IMR-90 (cell line): ENCODE measurements at regions not wholly inside any gene's neighbourhood (a gene's known extent, or its start where the extent isn't known, plus 50 kb on each side); places are given as distances from the start of the nearest gene placed in this dataset.

Experiments used
- ATAC-seq: fragments of 200-7000 bp; cut with Tn5 transposase; 2 replicates; pipeline ENCODE4 v1.9.1; 2020; ENCODE audit warnings: low read depth, mild to moderate bottlenecking, moderate library complexity
- BruUV-seq: library from RNA; stranded (reverse); fragments of 400-500 nt; replicated peaks from 2 replicates; lab custom pipeline; 2021; lab: Mats Ljungman, UMichigan
- CTCF ChIA-PET: fragments of 300-600 bp; formaldehyde crosslinking; extraction: SDS; loops from one replicate; lab custom pipeline; 2021; ENCODE audit warnings: antibody characterized with exemption; lab: Yijun Ruan, JAX
- POLR2A ChIA-PET: fragments of 300-600 bp; sonication (Branson Sonifier 250); formaldehyde crosslinking; loops from one replicate; lab custom pipeline; 2022; ENCODE audit warnings: antibody characterized with exemption; ENCODE audit not compliant: unreplicated experiment; lab: Charles Lee
- DNase-seq: peaks from one replicate; pipeline ENCODE4 v3.0.0; 2013
- H2AFZ ChIP-seq: replicated peaks from 2 replicates; pipeline ENCODE3; 2013; ENCODE audit warnings: low read length, mild to moderate bottlenecking; ENCODE audit not compliant: poor library complexity
- H2AK5ac ChIP-seq: 2 replicates; pipeline ENCODE4 v1.6.1; 2013; ENCODE audit warnings: low read depth, low read length, inconsistent platforms
- H2AK9ac ChIP-seq: replicated peaks from 2 replicates; pipeline ENCODE3; 2013; ENCODE audit warnings: mild to moderate bottlenecking, low read depth, low read length, moderate library complexity; ENCODE audit not compliant: poor library complexity
- H2BK120ac ChIP-seq: 2 replicates; pipeline ENCODE4 v1.6.1; 2013; ENCODE audit warnings: low read depth, low read length, inconsistent platforms
- H2BK15ac ChIP-seq: 3 replicates; pipeline ENCODE4 v1.6.1; 2013; ENCODE audit warnings: low read depth, low read length, inconsistent platforms
- H2BK20ac ChIP-seq: 2 replicates; pipeline ENCODE4 v1.6.1; 2013; ENCODE audit warnings: low read depth, mild to moderate bottlenecking, inconsistent platforms, low read length, moderate library complexity
- H2BK5ac ChIP-seq: 2 replicates; pipeline ENCODE4 v1.6.1; 2013; ENCODE audit warnings: mild to moderate bottlenecking, low read depth, low read length, inconsistent platforms; ENCODE audit not compliant: poor library complexity, severe bottlenecking
- H3K14ac ChIP-seq: replicated peaks from 2 replicates; pipeline ENCODE4 v1.6.1; 2013; ENCODE audit warnings: low read depth, low read length, inconsistent platforms
- H3K18ac ChIP-seq: 2 replicates; pipeline ENCODE4 v1.6.1; 2013; ENCODE audit warnings: low read depth, low read length, control low read depth
- H3K23ac ChIP-seq: 2 replicates; pipeline ENCODE4 v1.6.1; 2013; ENCODE audit warnings: low read depth, low read length, inconsistent platforms
- H3K27ac ChIP-seq: 2 replicates; pipeline ENCODE4 v1.5.1; 2013; ENCODE audit warnings: mild to moderate bottlenecking, control low read depth, low read length; ENCODE audit not compliant: insufficient read depth
- H3K27me3 ChIP-seq: 2 replicates; pipeline ENCODE4 v1.6.1; 2013; ENCODE audit warnings: low read length; ENCODE audit not compliant: control insufficient read depth, insufficient read depth
- H3K36me3 ChIP-seq: 2 replicates; pipeline ENCODE4 v1.6.1; 2013; ENCODE audit warnings: low read length, mixed read lengths; ENCODE audit not compliant: control insufficient read depth, insufficient read depth
- H3K4ac ChIP-seq: 2 replicates; pipeline ENCODE4 v1.6.1; 2013; ENCODE audit warnings: low read depth, low read length, inconsistent platforms
- H3K4me1 ChIP-seq: 2 replicates; pipeline ENCODE4 v1.6.1; 2013; ENCODE audit warnings: low read length, mixed read lengths; ENCODE audit not compliant: control insufficient read depth, insufficient read depth
- H3K4me2 ChIP-seq: 2 replicates; pipeline ENCODE4 v1.6.1; 2013; ENCODE audit warnings: low read depth, mild to moderate bottlenecking, control low read depth, low read length, moderate library complexity
- H3K4me3 ChIP-seq: 2 replicates; pipeline ENCODE4 v1.5.1; 2013; ENCODE audit warnings: low read depth, mild to moderate bottlenecking, control low read depth, low read length, moderate library complexity; ENCODE audit not compliant: insufficient read depth
- H3K56ac ChIP-seq: 2 replicates; pipeline ENCODE4 v1.6.1; 2013; ENCODE audit warnings: low read length, inconsistent platforms; ENCODE audit not compliant: insufficient read depth; ENCODE audit errors: extremely low read depth
- H3K79me1 ChIP-seq, 2 experiments: 2 replicates each; pipeline ENCODE4 v1.6.1; 2013; ENCODE audit warnings: low read length in 2 of 2, inconsistent platforms in 1 of 2, low read depth in 1 of 2
- H3K9ac ChIP-seq: 2 replicates; pipeline ENCODE4 v1.6.1; 2013; ENCODE audit warnings: low read depth, low read length, control low read depth
- H3K9me1 ChIP-seq: 2 replicates; pipeline ENCODE4 v1.6.1; 2013; ENCODE audit warnings: low read length, inconsistent platforms; ENCODE audit not compliant: insufficient read depth
- H3K9me3 ChIP-seq: 2 replicates; pipeline ENCODE4 v1.6.1; 2013; ENCODE audit warnings: low read length; ENCODE audit not compliant: control insufficient read depth, insufficient read depth
- H4K20me1 ChIP-seq: 2 replicates; pipeline ENCODE4 v1.6.1; 2013; ENCODE audit warnings: low read length, inconsistent platforms; ENCODE audit not compliant: insufficient read depth
- H4K5ac ChIP-seq: 2 replicates; pipeline ENCODE4 v1.6.1; 2013; ENCODE audit warnings: mild to moderate bottlenecking, low read depth, low read length, control low read depth
- H4K8ac ChIP-seq, 2 experiments: 2 replicates each; pipeline ENCODE4 v1.6.1; 2013; ENCODE audit warnings: low read depth in 2 of 2, low read length in 2 of 2, control low read depth in 1 of 2, inconsistent platforms in 1 of 2
- H4K91ac ChIP-seq: 2 replicates; pipeline ENCODE4 v1.6.1; 2013; ENCODE audit warnings: low read depth, low read length, inconsistent platforms; ENCODE audit not compliant: insufficient read depth
- BHLHE40 ChIP-seq: fragments of 150-350 bp; IDR thresholded peaks from 2 replicates; pipeline ENCODE4 v1.6.1; 2016; ENCODE audit warnings: mild to moderate bottlenecking, low read depth, low read length
- CEBPB ChIP-seq: IDR thresholded peaks from 2 replicates; pipeline ENCODE4 v1.6.1; 2012; ENCODE audit warnings: low read depth, low read length, improper control_type of control experiment
- CHD1 ChIP-seq: IDR thresholded peaks from 2 replicates; pipeline ENCODE4 v1.6.1; 2012; ENCODE audit warnings: low read depth, low read length, improper control_type of control experiment
- FOS ChIP-seq: fragments of 150-350 bp; IDR thresholded peaks from 2 replicates; pipeline ENCODE4 v1.6.1; 2016; ENCODE audit warnings: low read depth, low read length
- MAFK ChIP-seq: IDR thresholded peaks from 2 replicates; pipeline ENCODE4 v1.6.1; 2012; ENCODE audit warnings: low read depth, low read length, improper control_type of control experiment
- MAZ ChIP-seq: IDR thresholded peaks from 2 replicates; pipeline ENCODE4 v1.6.1; 2012; ENCODE audit warnings: low read depth, mild to moderate bottlenecking, low read length, improper control_type of control experiment, moderate library complexity, borderline replicate concordance
- MXI1 ChIP-seq: IDR thresholded peaks from 2 replicates; pipeline ENCODE4 v1.6.1; 2012; ENCODE audit warnings: low read depth, mild to moderate bottlenecking, low read length, moderate library complexity, borderline replicate concordance
- NFE2L2 ChIP-seq: fragments of 150-350 bp; IDR thresholded peaks from 2 replicates; pipeline ENCODE4 v1.6.1; 2016; ENCODE audit warnings: low read depth, mild to moderate bottlenecking, low read length
- POLR2A ChIP-seq: IDR thresholded peaks from 2 replicates; pipeline ENCODE4 v1.6.1; 2012; ENCODE audit warnings: mild to moderate bottlenecking, low read depth, low read length
- RAD21 ChIP-seq: IDR thresholded peaks from 2 replicates; pipeline ENCODE4 v1.6.1; 2012; ENCODE audit warnings: low read length, improper control_type of control experiment
- RCOR1 ChIP-seq: IDR thresholded peaks from 2 replicates; pipeline ENCODE4 v1.6.1; 2012; ENCODE audit warnings: mild to moderate bottlenecking, low read length, improper control_type of control experiment; ENCODE audit not compliant: insufficient replicate concordance
- RFX5 ChIP-seq: IDR thresholded peaks from 2 replicates; pipeline ENCODE4 v1.8.0; 2012; ENCODE audit warnings: low read depth, mild to moderate bottlenecking, low read length, moderate library complexity
- SMC3 ChIP-seq: fragments of 150-350 bp; IDR thresholded peaks from 2 replicates; pipeline ENCODE4 v1.6.1; 2016; ENCODE audit warnings: low read depth, mild to moderate bottlenecking, antibody characterized with exemption, low read length, moderate library complexity
- WGBS, 2 experiments: methylation state at CpG; one replicate each; pipeline versions ENCODE4 v1.1.5 to v1.1.7; 2013; ENCODE audit warnings: missing lambda C conversion rate in 2 of 2; ENCODE audit not compliant: insufficient read length in 1 of 2; ENCODE audit errors: extremely low coverage in 2 of 2; 5-methylcytosine and 5-hydroxymethylcytosine counted together
- dilution Hi-C: fragments of 300-500 bp; cut with HindIII; formaldehyde crosslinking; loops from one replicate; pipeline ENCODE4 v1.14.3; 2018; ENCODE audit warnings: low sequenced_read_pairs; ENCODE audit not compliant: unreplicated experiment
- in situ Hi-C: fragments of 300-500 bp; cut with MboI; formaldehyde crosslinking; loops from 3 replicates; pipeline ENCODE4 v1.14.3; 2019; ENCODE audit warnings: low sequenced_read_pairs, inconsistent platforms, mixed read lengths
- intact Hi-C: fragments of 100-400 bp; cut with micrococcal nuclease; formaldehyde crosslinking; loops from 2 replicates; pipeline ENCODE4 v1.10.0; 2022
- TF ChIP-seq, protein P1 (sequence below): conservative IDR thresholded peaks from 2 replicates; pipeline ENCODE4 v1.5.1; 2012; ENCODE audit warnings: mild to moderate bottlenecking, low read depth, low read length, improper control_type of control experiment
- TF ChIP-seq, protein P2 (sequence below): fragments of 150-350 bp; IDR thresholded peaks from 2 replicates; pipeline ENCODE4 v1.6.1; 2016; ENCODE audit warnings: low read depth, mild to moderate bottlenecking, low read length, moderate library complexity, borderline replicate concordance
- TF ChIP-seq, protein P3 (sequence below): fragments of 150-350 bp; IDR thresholded peaks from 2 replicates; pipeline ENCODE4 v1.6.1; 2017; ENCODE audit warnings: mild to moderate bottlenecking, antibody characterized with exemption, low read length, low read depth

DNA sequence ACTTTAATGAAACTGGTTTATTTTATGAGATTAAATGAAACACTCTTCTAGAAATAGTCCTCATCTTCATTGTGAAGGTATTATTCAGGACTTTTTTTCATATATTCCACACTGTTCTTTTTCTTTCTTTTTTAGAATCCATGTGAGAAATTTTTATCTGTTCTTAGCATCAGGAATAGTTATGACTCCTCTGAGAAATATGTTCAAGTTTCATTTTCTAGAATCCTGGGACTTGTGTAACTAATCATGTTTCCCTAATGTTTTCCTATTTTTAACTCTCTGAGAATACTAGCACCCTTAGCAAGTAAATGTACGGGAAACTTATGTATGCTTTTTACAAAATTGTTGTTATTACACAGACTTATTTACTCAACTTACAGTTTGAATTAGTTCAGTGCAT, 407.8 kb downstream of the CBLN4 start:
- H3K36me3 ChIP-seq: no peaks in the 10 kb centered on the region
- ChIA-PET POLR2A (no interaction called here), CTCF (no interaction called here)
- no TSS peak for BruUV-seq
- intact Hi-C loops: no loop called here
- H4K5ac ChIP-seq: no peak overlapping the region
- H4K20me1 ChIP-seq: no peaks in the 10 kb centered on the region
- no peaks in the 10 kb centered on the region for H3K4me1 ChIP-seq
- in situ Hi-C loops: no loop called here
- H2AFZ ChIP-seq: no peak overlapping the region
- H4K8ac ChIP-seq: no peak overlapping the region
- no peak overlapping the region for H2BK20ac ChIP-seq
- no peak overlapping the region for H2AK9ac ChIP-seq
- H3K27ac ChIP-seq: no peak overlapping the region
- WGBS, 2 experiments: no CpG with 5 or more reads among the region's 1 CpG
- H2BK5ac ChIP-seq: no peak overlapping the region
- dilution Hi-C loops: no loop called here
- no peak overlapping the region for H3K4me2 ChIP-seq
- H3K27me3 ChIP-seq: no peaks in the 10 kb centered on the region
- H3K56ac ChIP-seq: no peak overlapping the region
- H2AK5ac ChIP-seq: no peak overlapping the region
- H3K9me3 ChIP-seq: peaks cover 11% of the 10 kb centered on the region
- no peak overlapping the region for H3K14ac ChIP-seq
- no peaks in the 10 kb centered on the region for H3K79me1 ChIP-seq
- no peak overlapping the region for H3K9ac ChIP-seq
- H3K18ac ChIP-seq: no peak overlapping the region
- no peak overlapping the region for H3K4me3 ChIP-seq
- no peak for TF ChIP-seq FOS
- no peak for TF ChIP-seq BHLHE40
- TF ChIP-seq, protein P1, sequence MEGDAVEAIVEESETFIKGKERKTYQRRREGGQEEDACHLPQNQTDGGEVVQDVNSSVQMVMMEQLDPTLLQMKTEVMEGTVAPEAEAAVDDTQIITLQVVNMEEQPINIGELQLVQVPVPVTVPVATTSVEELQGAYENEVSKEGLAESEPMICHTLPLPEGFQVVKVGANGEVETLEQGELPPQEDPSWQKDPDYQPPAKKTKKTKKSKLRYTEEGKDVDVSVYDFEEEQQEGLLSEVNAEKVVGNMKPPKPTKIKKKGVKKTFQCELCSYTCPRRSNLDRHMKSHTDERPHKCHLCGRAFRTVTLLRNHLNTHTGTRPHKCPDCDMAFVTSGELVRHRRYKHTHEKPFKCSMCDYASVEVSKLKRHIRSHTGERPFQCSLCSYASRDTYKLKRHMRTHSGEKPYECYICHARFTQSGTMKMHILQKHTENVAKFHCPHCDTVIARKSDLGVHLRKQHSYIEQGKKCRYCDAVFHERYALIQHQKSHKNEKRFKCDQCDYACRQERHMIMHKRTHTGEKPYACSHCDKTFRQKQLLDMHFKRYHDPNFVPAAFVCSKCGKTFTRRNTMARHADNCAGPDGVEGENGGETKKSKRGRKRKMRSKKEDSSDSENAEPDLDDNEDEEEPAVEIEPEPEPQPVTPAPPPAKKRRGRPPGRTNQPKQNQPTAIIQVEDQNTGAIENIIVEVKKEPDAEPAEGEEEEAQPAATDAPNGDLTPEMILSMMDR: no peak
- TF ChIP-seq MAZ: no peak
- TF ChIP-seq MAFK: no peak
- TF ChIP-seq, protein P2, sequence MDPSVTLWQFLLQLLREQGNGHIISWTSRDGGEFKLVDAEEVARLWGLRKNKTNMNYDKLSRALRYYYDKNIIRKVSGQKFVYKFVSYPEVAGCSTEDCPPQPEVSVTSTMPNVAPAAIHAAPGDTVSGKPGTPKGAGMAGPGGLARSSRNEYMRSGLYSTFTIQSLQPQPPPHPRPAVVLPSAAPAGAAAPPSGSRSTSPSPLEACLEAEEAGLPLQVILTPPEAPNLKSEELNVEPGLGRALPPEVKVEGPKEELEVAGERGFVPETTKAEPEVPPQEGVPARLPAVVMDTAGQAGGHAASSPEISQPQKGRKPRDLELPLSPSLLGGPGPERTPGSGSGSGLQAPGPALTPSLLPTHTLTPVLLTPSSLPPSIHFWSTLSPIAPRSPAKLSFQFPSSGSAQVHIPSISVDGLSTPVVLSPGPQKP: no peak
- no peak for TF ChIP-seq RFX5
- no peak for TF ChIP-seq POLR2A
- no peak for TF ChIP-seq SMC3
- no peak for TF ChIP-seq CEBPB
- no peak for TF ChIP-seq CHD1
- TF ChIP-seq RCOR1: no peak
- no peak for TF ChIP-seq RAD21
- no peak for TF ChIP-seq NFE2L2
- no peak for TF ChIP-seq MXI1
- TF ChIP-seq, protein P3, sequence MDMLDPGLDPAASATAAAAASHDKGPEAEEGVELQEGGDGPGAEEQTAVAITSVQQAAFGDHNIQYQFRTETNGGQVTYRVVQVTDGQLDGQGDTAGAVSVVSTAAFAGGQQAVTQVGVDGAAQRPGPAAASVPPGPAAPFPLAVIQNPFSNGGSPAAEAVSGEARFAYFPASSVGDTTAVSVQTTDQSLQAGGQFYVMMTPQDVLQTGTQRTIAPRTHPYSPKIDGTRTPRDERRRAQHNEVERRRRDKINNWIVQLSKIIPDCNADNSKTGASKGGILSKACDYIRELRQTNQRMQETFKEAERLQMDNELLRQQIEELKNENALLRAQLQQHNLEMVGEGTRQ: no peak
- no peak for ATAC-seq
- no peak overlapping the region for H3K4ac ChIP-seq
- H3K23ac ChIP-seq: no peak overlapping the region
- H2BK120ac ChIP-seq: no peak overlapping the region
- H3K9me1 ChIP-seq: no peaks in the 10 kb centered on the region
- no peak overlapping the region for H4K91ac ChIP-seq
- no peak for DNase-seq
- no peak overlapping the region for H2BK15ac ChIP-seq
